ENCODE measurements at regions not wholly inside any gene's neighbourhood (a gene's known extent, or its start where the extent isn't known, plus 50 kb on each side); places are given as distances from the start of the nearest gene placed in this dataset.

- no peak for DNase-seq (ENCODE audit: low read depth)
- H3K4me3 ChIP-seq (ENCODE audit: low read depth, low read length) = no peak overlapping the region
- TF ChIP-seq CTCF (IDR thresholded peaks at IDR 0.05; ENCODE audit: low read depth, low read length, missing control alignments) = no peak
These were observed 54.9 kb downstream of the KLHDC7A start for GRCh38 chr1:18535391-18536210.

- no peak for TF ChIP-seq CTCF (IDR thresholded peaks at IDR 0.05; ENCODE audit: low read depth, low read length, missing control alignments)
- no peak for DNase-seq (ENCODE audit: low read depth)
- H3K4me3 ChIP-seq (ENCODE audit: low read depth, low read length) = no peak overlapping the region
These were observed 55.6 kb downstream of the KLHDC7A start for GRCh38 chr1:18536356-18536755.

GRCh38 chr1:18536915-18537314, 56.2 kb downstream of the KLHDC7A start:
- DNase-seq (ENCODE audit: low read depth) = no peak
- no peak for TF ChIP-seq CTCF (IDR thresholded peaks at IDR 0.05; ENCODE audit: low read depth, low read length, missing control alignments)
- H3K4me3 ChIP-seq (ENCODE audit: low read depth, low read length) = no peak overlapping the region

GRCh38 chr1:18537386-18538306, 56.9 kb downstream of the KLHDC7A start:
- H3K4me3 ChIP-seq (ENCODE audit: low read depth, low read length) = no peak overlapping the region
- DNase-seq (ENCODE audit: low read depth) = no peak
- TF ChIP-seq CTCF (IDR thresholded peaks at IDR 0.05; ENCODE audit: low read depth, low read length, missing control alignments) = no peak

- H3K4me3 ChIP-seq (ENCODE audit: low read depth, low read length) = no peak overlapping the region
- TF ChIP-seq CTCF (IDR thresholded peaks at IDR 0.05; ENCODE audit: low read depth, low read length, missing control alignments) = no peak
- DNase-seq (ENCODE audit: low read depth) = no peak
These were observed 58.4 kb downstream of the KLHDC7A start for GRCh38 chr1:18539171-18539570.

GRCh38 chr1:18540136-18540765, 59.5 kb downstream of the KLHDC7A start:
- DNase-seq (ENCODE audit: low read depth) = no peak
- TF ChIP-seq CTCF (IDR thresholded peaks at IDR 0.05; ENCODE audit: low read depth, low read length, missing control alignments) = no peak
- no peak overlapping the region for H3K4me3 ChIP-seq (ENCODE audit: low read depth, low read length)
